Activated CD4-positive, alpha-beta memory T cell treated with anti-CD3 and anti-CD28 coated beads, Interleukin-2, amount 10 ng/mL, durations not matched to agents 7 days and 5 days (primary cell): ENCODE measurements at regions not wholly inside any gene's neighbourhood (a gene's known extent, or its start where the extent isn't known, plus 50 kb on each side); places are given as distances from the start of the nearest gene placed in this dataset.
"Not testable (repeated sequence)": the region's sequence is repeated elsewhere in the genome, so short reads cannot be mapped to it uniquely, and the experiment has no call there.

Experiments
- CTCF ChIA-PET: fragments of 350-600 bp; sonication (Branson Sonifier 250); formaldehyde crosslinking; loops from one replicate; lab custom pipeline; 2021; ENCODE audit warnings: antibody characterized with exemption, inconsistent platforms; lab: Charles Lee
- POLR2A ChIA-PET: fragments of 350-600 bp; sonication (Branson Sonifier 250); formaldehyde crosslinking; loops from one replicate; lab custom pipeline; 2021; ENCODE audit warnings: antibody characterized with exemption; lab: Charles Lee
- DNase-seq: peaks from one replicate; pipeline ENCODE4 v3.0.0-alpha.2; 2020
- H3K27ac Mint-ChIP-seq: one replicate; pipeline ENCODE4 v1.8.0; 2021; ENCODE audit warnings: mild to moderate bottlenecking, mixed read lengths
- H3K27me3 Mint-ChIP-seq: one replicate; pipeline ENCODE4 v1.8.0; 2021; ENCODE audit warnings: mixed read lengths
- H3K36me3 Mint-ChIP-seq: one replicate; pipeline ENCODE4 v1.8.0; 2021; ENCODE audit warnings: low read depth, mixed read lengths
- H3K4me1 Mint-ChIP-seq: one replicate; pipeline ENCODE4 v1.8.0; 2021; ENCODE audit warnings: mixed read lengths
- H3K4me3 Mint-ChIP-seq: one replicate; pipeline ENCODE4 v1.8.0; 2021; ENCODE audit warnings: mild to moderate bottlenecking, mixed read lengths
- H3K9me3 Mint-ChIP-seq: one replicate; pipeline ENCODE4 v1.8.0; 2021; ENCODE audit warnings: mixed read lengths

- H3K9me3 Mint-ChIP-seq = no peaks in the 10 kb centered on the region
- no peaks in the 10 kb centered on the region for H3K4me1 Mint-ChIP-seq
- H3K27ac Mint-ChIP-seq = no peak overlapping the region
- ChIA-PET CTCF (interaction anchor here (0.7 kb wide), 1 partner anchor 18 kb away, joined by 3 read pairs; no protein-coding TSS in a partner anchor), POLR2A (no interaction called here)
- DNase-seq = no peak
- no peak overlapping the region for H3K4me3 Mint-ChIP-seq
- H3K36me3 Mint-ChIP-seq = no peaks in the 10 kb centered on the region
- peaks cover 1% of the 10 kb centered on the region for H3K27me3 Mint-ChIP-seq
These were observed 388.2 kb upstream of the MAF start for GRCh38 chr16:79988721-79989220.

GRCh38 chr16:79988089-79988488 is 387.6 kb upstream of the MAF start:
- ChIA-PET POLR2A (no interaction called here), CTCF (no interaction called here)
- H3K4me1 Mint-ChIP-seq = no peaks in the 10 kb centered on the region
- no peak overlapping the region for H3K4me3 Mint-ChIP-seq
- no peaks in the 10 kb centered on the region for H3K9me3 Mint-ChIP-seq
- DNase-seq = no peak
- no peaks in the 10 kb centered on the region for H3K36me3 Mint-ChIP-seq
- H3K27ac Mint-ChIP-seq = no peak overlapping the region
- H3K27me3 Mint-ChIP-seq = peaks cover 1% of the 10 kb centered on the region

- H3K36me3 Mint-ChIP-seq = no peaks in the 10 kb centered on the region
- no peaks in the 10 kb centered on the region for H3K9me3 Mint-ChIP-seq
- ChIA-PET POLR2A (no interaction called here), CTCF (no interaction called here)
- no peak overlapping the region for H3K27ac Mint-ChIP-seq
- no peaks in the 10 kb centered on the region for H3K4me1 Mint-ChIP-seq
- H3K4me3 Mint-ChIP-seq = no peak overlapping the region
- DNase-seq = no peak
- peaks cover 1% of the 10 kb centered on the region for H3K27me3 Mint-ChIP-seq
These were observed 385.8 kb upstream of the MAF start for GRCh38 chr16:79986352-79986751.

- POLR2A ChIA-PET = no interaction called here
- no peaks in the 10 kb centered on the region for H3K4me1 Mint-ChIP-seq
These were observed 385.1 kb upstream of the MAF start for GRCh38 chr16:79985606-79986005.

GRCh38 chr16:79984149-79984548 is 383.6 kb upstream of the MAF start:
- H3K4me3 Mint-ChIP-seq, H3K4me1 Mint-ChIP-seq, H3K9me3 Mint-ChIP-seq, DNase-seq, CTCF ChIA-PET, H3K27me3 Mint-ChIP-seq, H3K27ac Mint-ChIP-seq, H3K36me3 Mint-ChIP-seq, POLR2A ChIA-PET: not testable (repeated sequence)

More at GRCh38 chr16:79985606-79986005, 385.1 kb upstream of the MAF start:
- DNase-seq = no peak
- CTCF ChIA-PET = no interaction called here
- no peaks in the 10 kb centered on the region for H3K27me3 Mint-ChIP-seq
- no peaks in the 10 kb centered on the region for H3K36me3 Mint-ChIP-seq
- no peak overlapping the region for H3K4me3 Mint-ChIP-seq
- H3K9me3 Mint-ChIP-seq = no peaks in the 10 kb centered on the region
- H3K27ac Mint-ChIP-seq = no peak overlapping the region

- CTCF ChIA-PET = no interaction called here
- Mint-ChIP-seq H3K27me3 (peaks cover 1% of the 10 kb centered on the region), H3K9me3 (no peaks in the 10 kb centered on the region), H3K4me3 (no peak overlapping the region), H3K27ac (no peak overlapping the region), H3K4me1 (no peaks in the 10 kb centered on the region), H3K36me3 (no peaks in the 10 kb centered on the region)
- POLR2A ChIA-PET = no interaction called here
- no peak for DNase-seq
These were observed 382.3 kb upstream of the MAF start for GRCh38 chr16:79982862-79983261.

GRCh38 chr16:79982361-79982760 is 381.8 kb upstream of the MAF start:
- Mint-ChIP-seq H3K27ac (no peak overlapping the region), H3K4me1 (no peaks in the 10 kb centered on the region), H3K4me3 (no peak overlapping the region), H3K27me3 (peaks cover 2% of the 10 kb centered on the region), H3K9me3 (no peaks in the 10 kb centered on the region), H3K36me3 (no peaks in the 10 kb centered on the region)
- CTCF ChIA-PET = no interaction called here
- no peak for DNase-seq
- POLR2A ChIA-PET = no interaction called here

GRCh38 chr16:79981814-79982213 is 381.3 kb upstream of the MAF start:
- POLR2A ChIA-PET = no interaction called here

GRCh38 chr16:79980650-79981521 is 380.3 kb upstream of the MAF start:
- no peak overlapping the region for H3K27ac Mint-ChIP-seq
- DNase-seq = no peak
- H3K27me3 Mint-ChIP-seq = peaks cover 8% of the 10 kb centered on the region
- no peaks in the 10 kb centered on the region for H3K36me3 Mint-ChIP-seq
- H3K9me3 Mint-ChIP-seq = no peaks in the 10 kb centered on the region
- ChIA-PET POLR2A (no interaction called here), CTCF (no interaction called here)
- H3K4me3 Mint-ChIP-seq = no peak overlapping the region
- H3K4me1 Mint-ChIP-seq = no peaks in the 10 kb centered on the region

More at GRCh38 chr16:79981814-79982213, 381.3 kb upstream of the MAF start:
- H3K27ac Mint-ChIP-seq = no peak overlapping the region
- CTCF ChIA-PET = no interaction called here
- no peaks in the 10 kb centered on the region for H3K36me3 Mint-ChIP-seq
- peaks cover 4% of the 10 kb centered on the region for H3K27me3 Mint-ChIP-seq
- H3K4me3 Mint-ChIP-seq = no peak overlapping the region
- DNase-seq = no peak
- no peaks in the 10 kb centered on the region for H3K9me3 Mint-ChIP-seq
- H3K4me1 Mint-ChIP-seq = no peaks in the 10 kb centered on the region

- Mint-ChIP-seq H3K4me1 (no peaks in the 10 kb centered on the region), H3K36me3 (no peaks in the 10 kb centered on the region), H3K9me3 (no peaks in the 10 kb centered on the region), H3K27me3 (peaks cover 8% of the 10 kb centered on the region), H3K4me3 (no peak overlapping the region), H3K27ac (no peak overlapping the region)
- DNase-seq = no peak
- CTCF ChIA-PET = no interaction called here
- POLR2A ChIA-PET = no interaction called here
These were observed 377.7 kb upstream of the MAF start for GRCh38 chr16:79977940-79978836.

- H3K36me3 Mint-ChIP-seq = no peaks in the 10 kb centered on the region
- ChIA-PET CTCF (no interaction called here), POLR2A (no interaction called here)
- no peaks in the 10 kb centered on the region for H3K4me1 Mint-ChIP-seq
- peaks cover 8% of the 10 kb centered on the region for H3K27me3 Mint-ChIP-seq
- no peak overlapping the region for H3K27ac Mint-ChIP-seq
- H3K9me3 Mint-ChIP-seq = no peaks in the 10 kb centered on the region
- H3K4me3 Mint-ChIP-seq = no peak overlapping the region
- DNase-seq = no peak
These were observed 372.8 kb upstream of the MAF start for GRCh38 chr16:79973320-79973719.

- no peak for DNase-seq
- Mint-ChIP-seq H3K36me3 (no peaks in the 10 kb centered on the region), H3K4me3 (no peak overlapping the region), H3K4me1 (no peaks in the 10 kb centered on the region), H3K27me3 (peaks cover 6% of the 10 kb centered on the region), H3K9me3 (no peaks in the 10 kb centered on the region), H3K27ac (no peak overlapping the region)
- ChIA-PET POLR2A (no interaction called here), CTCF (no interaction called here)
These were observed 371.6 kb upstream of the MAF start for GRCh38 chr16:79972053-79972704.

GRCh38 chr16:79971237-79971572 is 370.7 kb upstream of the MAF start:
- no peaks in the 10 kb centered on the region for H3K9me3 Mint-ChIP-seq
- no peaks in the 10 kb centered on the region for H3K4me1 Mint-ChIP-seq
- H3K27ac Mint-ChIP-seq = no peak overlapping the region
- no peak for DNase-seq
- ChIA-PET CTCF (no interaction called here), POLR2A (no interaction called here)
- H3K4me3 Mint-ChIP-seq = no peak overlapping the region
- H3K27me3 Mint-ChIP-seq = peaks cover 3% of the 10 kb centered on the region
- no peaks in the 10 kb centered on the region for H3K36me3 Mint-ChIP-seq
